ENCODE measurements at regions not wholly inside any gene's neighbourhood (a gene's known extent, or its start where the extent isn't known, plus 50 kb on each side); places are given as distances from the start of the nearest gene placed in this dataset.
A peak's percentile ranks its signal among the peaks of the same experiment; 100 is the strongest.

DNA sequence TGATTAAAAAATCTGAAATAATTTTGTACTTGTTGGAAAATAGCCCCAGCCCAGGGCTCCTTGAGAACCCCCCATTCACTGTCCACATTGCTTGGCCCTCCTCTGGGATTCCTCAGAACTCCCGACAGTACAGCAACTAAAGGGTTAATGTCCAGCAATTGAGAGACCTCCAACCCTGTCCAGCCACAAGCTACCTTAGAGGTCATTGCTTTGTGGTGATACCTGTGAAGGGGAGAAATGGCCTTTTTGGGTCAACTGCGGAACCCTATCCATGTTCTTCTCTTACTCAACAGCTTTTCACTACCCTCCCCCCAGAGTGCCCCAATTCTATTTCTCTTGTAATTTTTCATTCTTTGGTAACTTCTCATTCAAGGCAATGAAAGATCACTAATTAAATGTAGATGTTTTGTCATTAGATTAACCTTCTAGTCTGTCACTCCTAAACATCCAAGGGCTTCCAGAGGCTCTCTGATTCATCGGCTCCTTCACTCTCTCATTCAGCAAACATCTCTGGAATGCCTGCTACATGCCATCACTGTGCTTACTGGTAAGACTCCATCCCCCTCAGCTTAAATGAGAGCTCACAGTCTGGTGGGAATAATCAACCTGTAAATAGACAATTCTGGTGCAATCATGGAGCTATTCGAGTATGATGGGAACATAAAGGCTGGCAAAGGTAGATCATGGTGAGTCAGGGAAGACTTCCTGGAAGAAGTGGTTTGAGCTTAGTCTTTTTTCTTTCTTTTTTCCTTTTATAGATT, 241.4 kb upstream of the PGRMC2 start:
- no TSS peak for BruUV-seq (replicated peaks)
- in situ Hi-C loops (cut with HindIII; ENCODE audit: extremely low pct_ligation_motif_present, low pct_unique_long_range_greater_than_20kb) = no loop called here
- H4K20me1 ChIP-seq (ENCODE audit: insufficient read depth, low read length) = no peaks in the 10 kb centered on the region
- H3K9ac ChIP-seq (ENCODE audit: insufficient read depth, low read depth, low read length) = no peak overlapping the region
- H3K79me2 ChIP-seq (ENCODE audit: insufficient read depth, low read length) = no peaks in the 10 kb centered on the region
- H3K4me1 ChIP-seq (ENCODE audit: insufficient read depth, low read length) = no peaks in the 10 kb centered on the region
- CTCF ChIA-PET (ENCODE audit: low intra/inter-chr PET ratio, low total read pairs) = no interaction called here
- H3K4me2 ChIP-seq (ENCODE audit: low read depth, low read length) = no peak overlapping the region
- ATAC-seq = peak; percentile 46; the same call in 1 of the 3 replicates
- no peak overlapping the region for H3K4me3 ChIP-seq (replicated peaks in 1 of 3; ENCODE audit: insufficient read depth in 1 of 3, low read depth in 2 of 3, low read length in 3 of 3)
- intact Hi-C loops (cut with micrococcal nuclease; ENCODE audit: unreplicated experiment) = no loop called here
- no peaks in the 10 kb centered on the region for H3K36me3 ChIP-seq (replicated peaks in 1 of 2; ENCODE audit: control insufficient read depth in 1 of 2, insufficient read depth in 2 of 2, low read length in 2 of 2)
- H3K27me3 ChIP-seq (ENCODE audit: control insufficient read depth in 1 of 2, insufficient read depth in 2 of 2, low read length in 2 of 2) = no peaks in the 10 kb centered on the region
- no peak overlapping the region for H3K27ac ChIP-seq (ENCODE audit: extremely low read length, insufficient read depth, low read length)
- TF ChIP-seq TEAD3 (CRISPR knock-in tag; optimal IDR thresholded peaks at IDR 0.05; ENCODE audit: borderline replicate concordance) (peak; percentile 59), GTF3A (CRISPR knock-in tag; conservative IDR thresholded peaks at IDR 0.05) (no peak), ZNF331 (CRISPR knock-in tag; IDR thresholded peaks at IDR 0.05) (no peak), FOSL2 (CRISPR knock-in tag; IDR thresholded peaks at IDR 0.05) (peak; percentile 62; the same call in 1 of the 2 replicates), ZNF652 (CRISPR knock-in tag; IDR thresholded peaks at IDR 0.05; ENCODE audit: borderline replicate concordance, low read depth) (0 out of 2 replicates have a peak, but pooled peaks have one; percentile 33), ZNF777 (CRISPR knock-in tag; IDR thresholded peaks at IDR 0.05) (no peak)
- no peaks in the 10 kb centered on the region for H3K9me3 ChIP-seq (ENCODE audit: low read length)
- H2AFZ ChIP-seq (ENCODE audit: low read length) = no peak overlapping the region
- 13% methylated on average over 4 of the region's 4 CpGs for WGBS (ENCODE audit: low lambda C conversion rate)
- FAIRE-seq = no peak
- peak; percentile 58 for DNase-seq (ENCODE audit: low spot score)
- POLR2A ChIA-PET = no interaction called here

DNA sequence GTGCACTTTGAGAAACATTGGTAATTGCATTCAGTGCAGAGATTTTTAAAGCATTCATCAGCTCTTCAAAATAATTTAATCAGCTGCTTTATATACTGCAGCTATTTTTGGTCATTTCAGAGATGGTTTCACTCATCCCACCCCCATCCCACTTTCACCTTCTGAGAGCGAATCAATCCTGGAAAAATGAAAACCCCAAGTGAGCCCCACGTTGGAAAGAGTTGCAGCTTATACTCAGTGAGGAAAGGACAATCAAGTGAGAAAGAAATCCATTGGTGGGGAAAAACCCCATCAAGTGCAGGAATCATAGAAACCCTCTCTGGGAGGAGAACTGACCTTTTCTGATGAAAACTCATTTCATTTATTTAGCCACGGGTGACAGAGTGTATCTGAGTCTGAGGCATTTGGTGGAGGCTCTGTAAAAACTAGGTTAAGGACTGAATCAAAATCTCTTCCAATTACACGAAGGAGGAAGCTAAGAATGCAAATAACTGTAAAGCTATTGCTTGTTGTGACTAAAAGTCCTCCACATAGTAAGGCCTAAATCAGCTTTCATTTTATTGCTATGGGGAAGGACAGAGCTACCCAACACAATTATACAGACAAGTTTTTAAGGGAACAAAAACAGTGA, 240.4 kb upstream of the PGRMC2 start:
- DNase-seq (ENCODE audit: low spot score) = no peak
- no peak overlapping the region for H3K4me3 ChIP-seq (replicated peaks in 1 of 3; ENCODE audit: insufficient read depth in 1 of 3, low read depth in 2 of 3, low read length in 3 of 3)
- in situ Hi-C loops (cut with HindIII; ENCODE audit: extremely low pct_ligation_motif_present, low pct_unique_long_range_greater_than_20kb) = no loop called here
- no peaks in the 10 kb centered on the region for H4K20me1 ChIP-seq (ENCODE audit: insufficient read depth, low read length)
- no peak overlapping the region for H3K27ac ChIP-seq (ENCODE audit: extremely low read length, insufficient read depth, low read length)
- ChIA-PET POLR2A (no interaction called here), CTCF (ENCODE audit: low intra/inter-chr PET ratio, low total read pairs) (no interaction called here)
- no TSS peak for BruUV-seq (replicated peaks)
- H2AFZ ChIP-seq (ENCODE audit: low read length) = no peak overlapping the region
- no peaks in the 10 kb centered on the region for H3K9me3 ChIP-seq (ENCODE audit: low read length)
- no peaks in the 10 kb centered on the region for H3K27me3 ChIP-seq (ENCODE audit: control insufficient read depth in 1 of 2, insufficient read depth in 2 of 2, low read length in 2 of 2)
- H3K9ac ChIP-seq (ENCODE audit: insufficient read depth, low read depth, low read length) = no peak overlapping the region
- no peak for ATAC-seq
- H3K36me3 ChIP-seq (replicated peaks in 1 of 2; ENCODE audit: control insufficient read depth in 1 of 2, insufficient read depth in 2 of 2, low read length in 2 of 2) = no peaks in the 10 kb centered on the region
- no peaks in the 10 kb centered on the region for H3K4me1 ChIP-seq (ENCODE audit: insufficient read depth, low read length)
- H3K79me2 ChIP-seq (ENCODE audit: insufficient read depth, low read length) = no peaks in the 10 kb centered on the region
- no peak overlapping the region for H3K4me2 ChIP-seq (ENCODE audit: low read depth, low read length)
- FAIRE-seq = no peak
- intact Hi-C loops (cut with micrococcal nuclease; ENCODE audit: unreplicated experiment) = no loop called here
- WGBS (ENCODE audit: low lambda C conversion rate) = 29% methylated on average over 4 of the region's 4 CpGs
- TF ChIP-seq KMT2A (CRISPR knock-in tag; IDR thresholded peaks at IDR 0.05) (no peak), REPIN1 (CRISPR knock-in tag; IDR thresholded peaks at IDR 0.05; ENCODE audit: borderline replicate concordance, low read depth) (no peak), FOXO4 (CRISPR knock-in tag; conservative IDR thresholded peaks at IDR 0.05) (no peak), PAF1 (CRISPR knock-in tag; IDR thresholded peaks at IDR 0.05) (no peak), FOXO1 (CRISPR knock-in tag; IDR thresholded peaks at IDR 0.05) (no peak), RFX1 (IDR thresholded peaks at IDR 0.05) (no peak), PHB2 (IDR thresholded peaks at IDR 0.05; ENCODE audit: partially characterized antibody) (no peak), ZNF576 (CRISPR knock-in tag; IDR thresholded peaks at IDR 0.05) (no peak)
- TF ChIP-seq, protein P1, sequence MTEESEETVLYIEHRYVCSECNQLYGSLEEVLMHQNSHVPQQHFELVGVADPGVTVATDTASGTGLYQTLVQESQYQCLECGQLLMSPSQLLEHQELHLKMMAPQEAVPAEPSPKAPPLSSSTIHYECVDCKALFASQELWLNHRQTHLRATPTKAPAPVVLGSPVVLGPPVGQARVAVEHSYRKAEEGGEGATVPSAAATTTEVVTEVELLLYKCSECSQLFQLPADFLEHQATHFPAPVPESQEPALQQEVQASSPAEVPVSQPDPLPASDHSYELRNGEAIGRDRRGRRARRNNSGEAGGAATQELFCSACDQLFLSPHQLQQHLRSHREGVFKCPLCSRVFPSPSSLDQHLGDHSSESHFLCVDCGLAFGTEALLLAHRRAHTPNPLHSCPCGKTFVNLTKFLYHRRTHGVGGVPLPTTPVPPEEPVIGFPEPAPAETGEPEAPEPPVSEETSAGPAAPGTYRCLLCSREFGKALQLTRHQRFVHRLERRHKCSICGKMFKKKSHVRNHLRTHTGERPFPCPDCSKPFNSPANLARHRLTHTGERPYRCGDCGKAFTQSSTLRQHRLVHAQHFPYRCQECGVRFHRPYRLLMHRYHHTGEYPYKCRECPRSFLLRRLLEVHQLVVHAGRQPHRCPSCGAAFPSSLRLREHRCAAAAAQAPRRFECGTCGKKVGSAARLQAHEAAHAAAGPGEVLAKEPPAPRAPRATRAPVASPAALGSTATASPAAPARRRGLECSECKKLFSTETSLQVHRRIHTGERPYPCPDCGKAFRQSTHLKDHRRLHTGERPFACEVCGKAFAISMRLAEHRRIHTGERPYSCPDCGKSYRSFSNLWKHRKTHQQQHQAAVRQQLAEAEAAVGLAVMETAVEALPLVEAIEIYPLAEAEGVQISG (CRISPR knock-in tag; IDR thresholded peaks at IDR 0.05) = no peak

All from HepG2 (cell line).